IMR-90 (cell line): ENCODE measurements at regions not wholly inside any gene's neighbourhood (a gene's known extent, or its start where the extent isn't known, plus 50 kb on each side); places are given as distances from the start of the nearest gene placed in this dataset.

Experiments used
- ATAC-seq: fragments of 200-7000 bp; cut with Tn5 transposase; 2 replicates; pipeline ENCODE4 v1.9.1; 2020; ENCODE audit warnings: low read depth, mild to moderate bottlenecking, moderate library complexity
- BruUV-seq: library from RNA; stranded (reverse); fragments of 400-500 nt; replicated peaks from 2 replicates; lab custom pipeline; 2021; lab: Mats Ljungman, UMichigan
- CTCF ChIA-PET: fragments of 300-600 bp; formaldehyde crosslinking; extraction: SDS; loops from one replicate; lab custom pipeline; 2021; ENCODE audit warnings: antibody characterized with exemption; lab: Yijun Ruan, JAX
- POLR2A ChIA-PET: fragments of 300-600 bp; sonication (Branson Sonifier 250); formaldehyde crosslinking; loops from one replicate; lab custom pipeline; 2022; ENCODE audit warnings: antibody characterized with exemption; ENCODE audit not compliant: unreplicated experiment; lab: Charles Lee
- DNase-seq: peaks from one replicate; pipeline ENCODE4 v3.0.0; 2013
- H2AFZ ChIP-seq: replicated peaks from 2 replicates; pipeline ENCODE3; 2013; ENCODE audit warnings: low read length, mild to moderate bottlenecking; ENCODE audit not compliant: poor library complexity
- H2AK5ac ChIP-seq: 2 replicates; pipeline ENCODE4 v1.6.1; 2013; ENCODE audit warnings: low read depth, low read length, inconsistent platforms
- H2AK9ac ChIP-seq: replicated peaks from 2 replicates; pipeline ENCODE3; 2013; ENCODE audit warnings: mild to moderate bottlenecking, low read depth, low read length, moderate library complexity; ENCODE audit not compliant: poor library complexity
- H2BK120ac ChIP-seq: 2 replicates; pipeline ENCODE4 v1.6.1; 2013; ENCODE audit warnings: low read depth, low read length, inconsistent platforms
- H2BK15ac ChIP-seq: 3 replicates; pipeline ENCODE4 v1.6.1; 2013; ENCODE audit warnings: low read depth, low read length, inconsistent platforms
- H2BK20ac ChIP-seq: 2 replicates; pipeline ENCODE4 v1.6.1; 2013; ENCODE audit warnings: low read depth, mild to moderate bottlenecking, inconsistent platforms, low read length, moderate library complexity
- H2BK5ac ChIP-seq: 2 replicates; pipeline ENCODE4 v1.6.1; 2013; ENCODE audit warnings: mild to moderate bottlenecking, low read depth, low read length, inconsistent platforms; ENCODE audit not compliant: poor library complexity, severe bottlenecking
- H3K14ac ChIP-seq: replicated peaks from 2 replicates; pipeline ENCODE4 v1.6.1; 2013; ENCODE audit warnings: low read depth, low read length, inconsistent platforms
- H3K18ac ChIP-seq: 2 replicates; pipeline ENCODE4 v1.6.1; 2013; ENCODE audit warnings: low read depth, low read length, control low read depth
- H3K23ac ChIP-seq: 2 replicates; pipeline ENCODE4 v1.6.1; 2013; ENCODE audit warnings: low read depth, low read length, inconsistent platforms
- H3K27ac ChIP-seq: 2 replicates; pipeline ENCODE4 v1.5.1; 2013; ENCODE audit warnings: mild to moderate bottlenecking, control low read depth, low read length; ENCODE audit not compliant: insufficient read depth
- H3K27me3 ChIP-seq: 2 replicates; pipeline ENCODE4 v1.6.1; 2013; ENCODE audit warnings: low read length; ENCODE audit not compliant: control insufficient read depth, insufficient read depth
- H3K36me3 ChIP-seq: 2 replicates; pipeline ENCODE4 v1.6.1; 2013; ENCODE audit warnings: low read length, mixed read lengths; ENCODE audit not compliant: control insufficient read depth, insufficient read depth
- H3K4ac ChIP-seq: 2 replicates; pipeline ENCODE4 v1.6.1; 2013; ENCODE audit warnings: low read depth, low read length, inconsistent platforms
- H3K4me1 ChIP-seq: 2 replicates; pipeline ENCODE4 v1.6.1; 2013; ENCODE audit warnings: low read length, mixed read lengths; ENCODE audit not compliant: control insufficient read depth, insufficient read depth
- H3K4me2 ChIP-seq: 2 replicates; pipeline ENCODE4 v1.6.1; 2013; ENCODE audit warnings: low read depth, mild to moderate bottlenecking, control low read depth, low read length, moderate library complexity
- H3K4me3 ChIP-seq: 2 replicates; pipeline ENCODE4 v1.5.1; 2013; ENCODE audit warnings: low read depth, mild to moderate bottlenecking, control low read depth, low read length, moderate library complexity; ENCODE audit not compliant: insufficient read depth
- H3K56ac ChIP-seq: 2 replicates; pipeline ENCODE4 v1.6.1; 2013; ENCODE audit warnings: low read length, inconsistent platforms; ENCODE audit not compliant: insufficient read depth; ENCODE audit errors: extremely low read depth
- H3K79me1 ChIP-seq, 2 experiments: 2 replicates each; pipeline ENCODE4 v1.6.1; 2013; ENCODE audit warnings: low read length in 2 of 2, inconsistent platforms in 1 of 2, low read depth in 1 of 2
- H3K9ac ChIP-seq: 2 replicates; pipeline ENCODE4 v1.6.1; 2013; ENCODE audit warnings: low read depth, low read length, control low read depth
- H3K9me1 ChIP-seq: 2 replicates; pipeline ENCODE4 v1.6.1; 2013; ENCODE audit warnings: low read length, inconsistent platforms; ENCODE audit not compliant: insufficient read depth
- H3K9me3 ChIP-seq: 2 replicates; pipeline ENCODE4 v1.6.1; 2013; ENCODE audit warnings: low read length; ENCODE audit not compliant: control insufficient read depth, insufficient read depth
- H4K20me1 ChIP-seq: 2 replicates; pipeline ENCODE4 v1.6.1; 2013; ENCODE audit warnings: low read length, inconsistent platforms; ENCODE audit not compliant: insufficient read depth
- H4K5ac ChIP-seq: 2 replicates; pipeline ENCODE4 v1.6.1; 2013; ENCODE audit warnings: mild to moderate bottlenecking, low read depth, low read length, control low read depth
- H4K8ac ChIP-seq, 2 experiments: 2 replicates each; pipeline ENCODE4 v1.6.1; 2013; ENCODE audit warnings: low read depth in 2 of 2, low read length in 2 of 2, control low read depth in 1 of 2, inconsistent platforms in 1 of 2
- H4K91ac ChIP-seq: 2 replicates; pipeline ENCODE4 v1.6.1; 2013; ENCODE audit warnings: low read depth, low read length, inconsistent platforms; ENCODE audit not compliant: insufficient read depth
- BHLHE40 ChIP-seq: fragments of 150-350 bp; IDR thresholded peaks from 2 replicates; pipeline ENCODE4 v1.6.1; 2016; ENCODE audit warnings: mild to moderate bottlenecking, low read depth, low read length
- CEBPB ChIP-seq: IDR thresholded peaks from 2 replicates; pipeline ENCODE4 v1.6.1; 2012; ENCODE audit warnings: low read depth, low read length, improper control_type of control experiment
- CHD1 ChIP-seq: IDR thresholded peaks from 2 replicates; pipeline ENCODE4 v1.6.1; 2012; ENCODE audit warnings: low read depth, low read length, improper control_type of control experiment
- FOS ChIP-seq: fragments of 150-350 bp; IDR thresholded peaks from 2 replicates; pipeline ENCODE4 v1.6.1; 2016; ENCODE audit warnings: low read depth, low read length
- MAFK ChIP-seq: IDR thresholded peaks from 2 replicates; pipeline ENCODE4 v1.6.1; 2012; ENCODE audit warnings: low read depth, low read length, improper control_type of control experiment
- MAZ ChIP-seq: IDR thresholded peaks from 2 replicates; pipeline ENCODE4 v1.6.1; 2012; ENCODE audit warnings: low read depth, mild to moderate bottlenecking, low read length, improper control_type of control experiment, moderate library complexity, borderline replicate concordance
- MXI1 ChIP-seq: IDR thresholded peaks from 2 replicates; pipeline ENCODE4 v1.6.1; 2012; ENCODE audit warnings: low read depth, mild to moderate bottlenecking, low read length, moderate library complexity, borderline replicate concordance
- NFE2L2 ChIP-seq: fragments of 150-350 bp; IDR thresholded peaks from 2 replicates; pipeline ENCODE4 v1.6.1; 2016; ENCODE audit warnings: low read depth, mild to moderate bottlenecking, low read length
- POLR2A ChIP-seq: IDR thresholded peaks from 2 replicates; pipeline ENCODE4 v1.6.1; 2012; ENCODE audit warnings: mild to moderate bottlenecking, low read depth, low read length
- RAD21 ChIP-seq: IDR thresholded peaks from 2 replicates; pipeline ENCODE4 v1.6.1; 2012; ENCODE audit warnings: low read length, improper control_type of control experiment
- RCOR1 ChIP-seq: IDR thresholded peaks from 2 replicates; pipeline ENCODE4 v1.6.1; 2012; ENCODE audit warnings: mild to moderate bottlenecking, low read length, improper control_type of control experiment; ENCODE audit not compliant: insufficient replicate concordance
- RFX5 ChIP-seq: IDR thresholded peaks from 2 replicates; pipeline ENCODE4 v1.8.0; 2012; ENCODE audit warnings: low read depth, mild to moderate bottlenecking, low read length, moderate library complexity
- SMC3 ChIP-seq: fragments of 150-350 bp; IDR thresholded peaks from 2 replicates; pipeline ENCODE4 v1.6.1; 2016; ENCODE audit warnings: low read depth, mild to moderate bottlenecking, antibody characterized with exemption, low read length, moderate library complexity
- WGBS, 2 experiments: methylation state at CpG; one replicate each; pipeline versions ENCODE4 v1.1.5 to v1.1.7; 2013; ENCODE audit warnings: missing lambda C conversion rate in 2 of 2; ENCODE audit not compliant: insufficient read length in 1 of 2; ENCODE audit errors: extremely low coverage in 2 of 2; 5-methylcytosine and 5-hydroxymethylcytosine counted together
- dilution Hi-C: fragments of 300-500 bp; cut with HindIII; formaldehyde crosslinking; loops from one replicate; pipeline ENCODE4 v1.14.3; 2018; ENCODE audit warnings: low sequenced_read_pairs; ENCODE audit not compliant: unreplicated experiment
- in situ Hi-C: fragments of 300-500 bp; cut with MboI; formaldehyde crosslinking; loops from 3 replicates; pipeline ENCODE4 v1.14.3; 2019; ENCODE audit warnings: low sequenced_read_pairs, inconsistent platforms, mixed read lengths
- intact Hi-C: fragments of 100-400 bp; cut with micrococcal nuclease; formaldehyde crosslinking; loops from 2 replicates; pipeline ENCODE4 v1.10.0; 2022
- TF ChIP-seq, protein P1 (sequence below): conservative IDR thresholded peaks from 2 replicates; pipeline ENCODE4 v1.5.1; 2012; ENCODE audit warnings: mild to moderate bottlenecking, low read depth, low read length, improper control_type of control experiment
- TF ChIP-seq, protein P2 (sequence below): fragments of 150-350 bp; IDR thresholded peaks from 2 replicates; pipeline ENCODE4 v1.6.1; 2017; ENCODE audit warnings: mild to moderate bottlenecking, antibody characterized with exemption, low read length, low read depth
- TF ChIP-seq, protein P3 (sequence below): fragments of 150-350 bp; IDR thresholded peaks from 2 replicates; pipeline ENCODE4 v1.6.1; 2016; ENCODE audit warnings: low read depth, mild to moderate bottlenecking, low read length, moderate library complexity, borderline replicate concordance

DNA sequence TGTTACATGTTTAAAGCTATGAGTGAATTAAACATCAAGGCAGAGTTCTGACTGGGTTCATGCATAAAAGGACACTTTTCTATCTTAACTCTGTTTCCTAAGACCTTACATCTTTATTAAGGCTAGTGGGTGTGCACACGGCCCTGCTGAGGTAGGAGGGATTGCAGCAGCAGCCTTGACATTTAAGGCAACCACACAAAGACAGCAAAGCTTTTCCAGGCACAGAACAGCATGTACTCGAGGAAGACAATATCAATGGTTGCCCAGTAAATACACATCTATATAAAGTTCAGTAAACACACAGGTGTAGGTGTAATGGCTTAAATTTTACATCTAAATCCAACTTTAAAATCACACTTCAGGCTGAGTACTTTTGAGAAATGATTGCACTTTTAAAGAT lies 79.8 kb upstream of the LOC128125822 start:
- Histone ChIP-seq H3K27ac (no peak overlapping the region), H2AK5ac (no peak overlapping the region), H2AFZ (no peak overlapping the region), H2AK9ac (no peak overlapping the region), H3K23ac (no peak overlapping the region), H3K56ac (no peak overlapping the region), H3K79me1 (no peaks in the 10 kb centered on the region), H3K14ac (no peak overlapping the region), H3K9me1 (no peaks in the 10 kb centered on the region), H3K4ac (no peak overlapping the region), H4K5ac (no peak overlapping the region), H2BK20ac (no peak overlapping the region), H4K91ac (no peak overlapping the region), H4K8ac (no peak overlapping the region), H3K27me3 (0 out of 2 replicates have a peak, but pooled peaks cover 2% of the 10 kb centered on the region), H2BK15ac (no peak overlapping the region), H2BK120ac (no peak overlapping the region), H2BK5ac (no peak overlapping the region), H3K4me2 (no peak overlapping the region), H3K4me1 (no peaks in the 10 kb centered on the region), H3K4me3 (no peak overlapping the region), H3K18ac (no peak overlapping the region), H3K9ac (no peak overlapping the region), H3K9me3 (no peaks in the 10 kb centered on the region), H3K36me3 (no peaks in the 10 kb centered on the region), H4K20me1 (no peaks in the 10 kb centered on the region)
- dilution Hi-C loops (no loop called here), intact Hi-C loops (no loop called here), in situ Hi-C loops (no loop called here)
- ChIA-PET POLR2A (no interaction called here), CTCF (no interaction called here)
- no peak for DNase-seq
- no peak for ATAC-seq
- no TSS peak for BruUV-seq
- no CpG with 5 or more reads among the region's 2 CpGs for WGBS, 2 experiments
- TF ChIP-seq RFX5 (no peak), FOS (no peak), CHD1 (no peak), CEBPB (no peak), RCOR1 (no peak), RAD21 (no peak), MAFK (no peak), MXI1 (no peak), MAZ (no peak), NFE2L2 (no peak), BHLHE40 (no peak), SMC3 (no peak), POLR2A (no peak)
- TF ChIP-seq, protein P1, sequence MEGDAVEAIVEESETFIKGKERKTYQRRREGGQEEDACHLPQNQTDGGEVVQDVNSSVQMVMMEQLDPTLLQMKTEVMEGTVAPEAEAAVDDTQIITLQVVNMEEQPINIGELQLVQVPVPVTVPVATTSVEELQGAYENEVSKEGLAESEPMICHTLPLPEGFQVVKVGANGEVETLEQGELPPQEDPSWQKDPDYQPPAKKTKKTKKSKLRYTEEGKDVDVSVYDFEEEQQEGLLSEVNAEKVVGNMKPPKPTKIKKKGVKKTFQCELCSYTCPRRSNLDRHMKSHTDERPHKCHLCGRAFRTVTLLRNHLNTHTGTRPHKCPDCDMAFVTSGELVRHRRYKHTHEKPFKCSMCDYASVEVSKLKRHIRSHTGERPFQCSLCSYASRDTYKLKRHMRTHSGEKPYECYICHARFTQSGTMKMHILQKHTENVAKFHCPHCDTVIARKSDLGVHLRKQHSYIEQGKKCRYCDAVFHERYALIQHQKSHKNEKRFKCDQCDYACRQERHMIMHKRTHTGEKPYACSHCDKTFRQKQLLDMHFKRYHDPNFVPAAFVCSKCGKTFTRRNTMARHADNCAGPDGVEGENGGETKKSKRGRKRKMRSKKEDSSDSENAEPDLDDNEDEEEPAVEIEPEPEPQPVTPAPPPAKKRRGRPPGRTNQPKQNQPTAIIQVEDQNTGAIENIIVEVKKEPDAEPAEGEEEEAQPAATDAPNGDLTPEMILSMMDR: no peak
- TF ChIP-seq, protein P2, sequence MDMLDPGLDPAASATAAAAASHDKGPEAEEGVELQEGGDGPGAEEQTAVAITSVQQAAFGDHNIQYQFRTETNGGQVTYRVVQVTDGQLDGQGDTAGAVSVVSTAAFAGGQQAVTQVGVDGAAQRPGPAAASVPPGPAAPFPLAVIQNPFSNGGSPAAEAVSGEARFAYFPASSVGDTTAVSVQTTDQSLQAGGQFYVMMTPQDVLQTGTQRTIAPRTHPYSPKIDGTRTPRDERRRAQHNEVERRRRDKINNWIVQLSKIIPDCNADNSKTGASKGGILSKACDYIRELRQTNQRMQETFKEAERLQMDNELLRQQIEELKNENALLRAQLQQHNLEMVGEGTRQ: no peak
- TF ChIP-seq, protein P3, sequence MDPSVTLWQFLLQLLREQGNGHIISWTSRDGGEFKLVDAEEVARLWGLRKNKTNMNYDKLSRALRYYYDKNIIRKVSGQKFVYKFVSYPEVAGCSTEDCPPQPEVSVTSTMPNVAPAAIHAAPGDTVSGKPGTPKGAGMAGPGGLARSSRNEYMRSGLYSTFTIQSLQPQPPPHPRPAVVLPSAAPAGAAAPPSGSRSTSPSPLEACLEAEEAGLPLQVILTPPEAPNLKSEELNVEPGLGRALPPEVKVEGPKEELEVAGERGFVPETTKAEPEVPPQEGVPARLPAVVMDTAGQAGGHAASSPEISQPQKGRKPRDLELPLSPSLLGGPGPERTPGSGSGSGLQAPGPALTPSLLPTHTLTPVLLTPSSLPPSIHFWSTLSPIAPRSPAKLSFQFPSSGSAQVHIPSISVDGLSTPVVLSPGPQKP: no peak
